Adrenal gland (tissue), 5 donors: ENCODE measurements at regions not wholly inside any gene's neighbourhood (a gene's known extent, or its start where the extent isn't known, plus 50 kb on each side); places are given as distances from the start of the nearest gene placed in this dataset.

ENCODE experiments used
- POLR2A ChIP-seq, 2 donors: fragments of 450-650 bp; IDR thresholded peaks; one replicate each; pipeline ENCODE4 v1.6.1; 2017; ENCODE audit warnings: antibody characterized with exemption in 2 of 2, mild to moderate bottlenecking in 2 of 2, moderate library complexity in 1 of 2
- TF ChIP-seq, protein P1 (sequence below), 6 experiments: fragments of 450-650 bp in 4 of 6; fragments of 200-600 bp in 2 of 6; sonication (generic) in 1 of 6; IDR thresholded peaks; 1 replicate in 5 of 6; 2 replicates in 1 of 6; pipeline versions ENCODE4 v1.5.1 to v1.8.0; 2016 to 2021; ENCODE audit warnings: antibody characterized with exemption in 6 of 6, mild to moderate bottlenecking in 2 of 6, moderate library complexity in 1 of 6
- donor health status: DM: no; HTN: no; CAD: no.

DNA sequence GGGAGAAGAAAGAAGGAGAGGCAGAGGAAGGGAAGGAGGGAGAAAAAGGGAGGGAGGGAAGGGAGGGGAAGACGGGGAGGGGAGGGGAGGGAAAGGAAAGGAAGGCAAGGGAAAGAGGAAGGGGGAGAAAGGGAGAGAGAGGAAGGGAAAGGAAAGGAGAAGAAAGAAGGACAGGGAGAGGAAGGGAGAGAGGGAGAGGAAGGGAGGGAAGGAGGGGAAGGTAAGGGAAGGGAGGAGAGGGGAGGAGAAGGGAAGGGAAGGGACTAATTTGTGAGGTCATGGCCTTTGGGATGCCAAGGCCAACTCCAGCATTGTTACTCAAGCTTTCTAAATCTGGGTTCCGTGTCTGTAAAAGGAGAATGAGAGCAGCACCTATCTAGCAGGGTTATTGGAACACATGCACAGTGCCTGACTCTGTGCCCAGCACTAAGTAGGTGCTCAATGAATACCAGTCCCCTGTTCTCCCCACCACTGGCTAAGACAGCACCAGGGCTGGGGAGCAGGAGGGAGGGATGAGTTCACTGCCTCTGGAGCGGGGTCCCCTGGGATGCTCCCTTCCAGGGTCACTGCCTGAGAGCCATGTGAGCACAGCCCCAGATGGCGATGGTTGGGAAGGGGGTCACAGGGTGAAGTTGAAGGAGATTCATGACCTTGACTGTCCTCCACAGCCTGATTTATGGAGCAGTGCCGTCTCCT lies 560.1 kb upstream of the TBX3 start:
- TF ChIP-seq, protein P1, sequence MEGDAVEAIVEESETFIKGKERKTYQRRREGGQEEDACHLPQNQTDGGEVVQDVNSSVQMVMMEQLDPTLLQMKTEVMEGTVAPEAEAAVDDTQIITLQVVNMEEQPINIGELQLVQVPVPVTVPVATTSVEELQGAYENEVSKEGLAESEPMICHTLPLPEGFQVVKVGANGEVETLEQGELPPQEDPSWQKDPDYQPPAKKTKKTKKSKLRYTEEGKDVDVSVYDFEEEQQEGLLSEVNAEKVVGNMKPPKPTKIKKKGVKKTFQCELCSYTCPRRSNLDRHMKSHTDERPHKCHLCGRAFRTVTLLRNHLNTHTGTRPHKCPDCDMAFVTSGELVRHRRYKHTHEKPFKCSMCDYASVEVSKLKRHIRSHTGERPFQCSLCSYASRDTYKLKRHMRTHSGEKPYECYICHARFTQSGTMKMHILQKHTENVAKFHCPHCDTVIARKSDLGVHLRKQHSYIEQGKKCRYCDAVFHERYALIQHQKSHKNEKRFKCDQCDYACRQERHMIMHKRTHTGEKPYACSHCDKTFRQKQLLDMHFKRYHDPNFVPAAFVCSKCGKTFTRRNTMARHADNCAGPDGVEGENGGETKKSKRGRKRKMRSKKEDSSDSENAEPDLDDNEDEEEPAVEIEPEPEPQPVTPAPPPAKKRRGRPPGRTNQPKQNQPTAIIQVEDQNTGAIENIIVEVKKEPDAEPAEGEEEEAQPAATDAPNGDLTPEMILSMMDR (IDR thresholded peaks at IDR 0.05), result no peak
- TF ChIP-seq POLR2A (IDR thresholded peaks at IDR 0.05), result no peak
